T-helper 17 cell (primary cell): ENCODE measurements at regions not wholly inside any gene's neighbourhood (a gene's known extent, or its start where the extent isn't known, plus 50 kb on each side); places are given as distances from the start of the nearest gene placed in this dataset.

Experiments used
- ATAC-seq: fragments of 150-1000 bp; cut with Tn5 transposase; 2 replicates; pipeline ENCODE4 v1.10.0; 2021; ENCODE audit warnings: mild to moderate bottlenecking, moderate library complexity
- DNase-seq, 3 donors: peaks; one replicate each; pipeline versions ENCODE4 v3.0.0 to v3.0.0-alpha.2; 2020 to 2021
- H3K9me3 ChIP-seq: one replicate; pipeline ENCODE4 v1.7.0; 2013; ENCODE audit warnings: low read length, mild to moderate bottlenecking; ENCODE audit not compliant: control insufficient read depth, poor library complexity, severe bottlenecking
- H3K27ac Mint-ChIP-seq: one replicate; pipeline ENCODE4 v1.8.0; 2022; ENCODE audit warnings: mild to moderate bottlenecking, moderate library complexity, mixed read lengths
- H3K27me3 Mint-ChIP-seq: one replicate; pipeline ENCODE4 v1.8.0; 2022; ENCODE audit warnings: mixed read lengths
- H3K36me3 Mint-ChIP-seq: one replicate; pipeline ENCODE4 v1.8.0; 2022; ENCODE audit warnings: low read depth, mixed read lengths
- H3K4me1 Mint-ChIP-seq: one replicate; pipeline ENCODE4 v1.8.0; 2022; ENCODE audit warnings: mild to moderate bottlenecking, mixed read lengths
- H3K4me3 Mint-ChIP-seq: one replicate; pipeline ENCODE4 v1.8.0; 2022; ENCODE audit warnings: mild to moderate bottlenecking, moderate library complexity, mixed read lengths

DNA sequence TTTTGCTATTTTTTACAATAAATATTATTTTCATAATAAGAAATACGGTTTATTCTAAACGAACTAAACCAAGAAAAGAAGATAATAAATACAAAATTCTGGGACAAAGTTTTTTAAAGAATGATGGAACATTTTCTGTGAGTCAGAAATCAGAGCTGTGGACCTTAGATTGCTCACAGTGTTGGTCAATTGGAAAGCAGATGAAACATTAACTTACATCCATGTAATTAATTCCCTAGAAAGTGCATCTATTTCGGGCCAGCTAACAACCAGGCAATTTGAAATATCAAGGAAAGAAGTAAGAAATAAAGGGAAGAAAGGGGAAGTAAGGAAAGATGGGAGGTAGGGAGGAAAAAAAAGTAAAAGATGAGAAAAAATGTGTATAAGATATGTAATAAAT lies 1569.8 kb upstream of the TENM4 start:
- H3K9me3 ChIP-seq, result no peaks in the 10 kb centered on the region
- no peak for DNase-seq
- no peak overlapping the region for H3K27ac Mint-ChIP-seq
- no peak overlapping the region for H3K4me3 Mint-ChIP-seq
- no peaks in the 10 kb centered on the region for H3K36me3 Mint-ChIP-seq
- no peaks in the 10 kb centered on the region for H3K4me1 Mint-ChIP-seq
- H3K27me3 Mint-ChIP-seq, result no peaks in the 10 kb centered on the region
- no peak for ATAC-seq

DNA sequence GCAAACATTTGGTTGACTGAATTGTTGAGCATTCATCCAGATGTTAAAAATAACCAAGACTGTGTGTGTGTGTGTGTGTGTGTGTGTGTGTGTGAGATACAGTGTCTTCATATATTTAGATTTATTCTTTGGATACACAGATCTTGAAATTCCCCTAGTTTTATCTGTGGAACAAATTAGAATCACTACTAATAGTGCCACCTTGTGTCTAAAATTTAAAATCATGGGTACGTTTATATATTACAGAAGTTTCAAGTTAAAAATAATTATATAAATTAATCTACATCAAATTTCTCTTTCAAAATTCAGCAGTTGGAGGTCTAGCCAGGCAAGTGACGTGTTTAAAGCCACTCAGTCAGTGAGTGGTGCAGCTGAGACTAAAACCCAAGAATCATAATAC lies 1566.2 kb upstream of the TENM4 start:
- Mint-ChIP-seq H3K36me3 (no peaks in the 10 kb centered on the region), H3K4me3 (no peak overlapping the region), H3K27ac (no peak overlapping the region), H3K4me1 (no peaks in the 10 kb centered on the region), H3K27me3 (no peaks in the 10 kb centered on the region)
- no peak for ATAC-seq
- DNase-seq, result no peak
- no peaks in the 10 kb centered on the region for H3K9me3 ChIP-seq

DNA sequence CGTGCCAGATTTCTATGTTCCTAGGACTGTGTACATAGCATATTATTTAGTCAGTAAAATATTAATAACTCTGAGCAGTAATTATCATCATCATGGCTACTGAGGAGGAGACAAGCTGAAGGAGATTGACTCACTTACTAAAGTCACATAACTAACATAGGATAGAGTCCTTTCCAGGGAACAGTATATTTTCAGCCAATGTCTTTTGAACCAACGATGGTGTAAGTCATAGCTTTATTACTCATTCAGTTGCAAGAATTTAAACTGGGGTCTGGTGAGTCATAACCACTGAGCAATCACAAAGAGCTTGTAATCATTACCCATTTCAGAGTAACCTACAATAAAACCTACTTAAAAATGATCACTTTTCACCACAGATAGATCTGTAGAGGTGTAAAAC lies 1564.8 kb upstream of the TENM4 start:
- Mint-ChIP-seq H3K36me3 (no peaks in the 10 kb centered on the region), H3K27ac (no peak overlapping the region), H3K4me3 (no peak overlapping the region), H3K4me1 (no peaks in the 10 kb centered on the region), H3K27me3 (no peaks in the 10 kb centered on the region)
- DNase-seq (no peak), ATAC-seq (no peak)
- no peaks in the 10 kb centered on the region for H3K9me3 ChIP-seq

- H3K4me1 Mint-ChIP-seq, result no peaks in the 10 kb centered on the region
- ATAC-seq (no peak), DNase-seq (no peak)
- no peak overlapping the region for H3K27ac Mint-ChIP-seq
- no peak overlapping the region for H3K4me3 Mint-ChIP-seq
- H3K27me3 Mint-ChIP-seq, result no peaks in the 10 kb centered on the region
- no peaks in the 10 kb centered on the region for H3K36me3 Mint-ChIP-seq
- H3K9me3 ChIP-seq, result no peaks in the 10 kb centered on the region
Measured at GRCh38 chr11:81004576-81004975, 1563.7 kb upstream of the TENM4 start.

GRCh38 chr11:81002374-81002773 lies 1561.5 kb upstream of the TENM4 start:
- DNase-seq, result no peak
- no peak overlapping the region for H3K27ac Mint-ChIP-seq
- H3K4me1 Mint-ChIP-seq, result no peaks in the 10 kb centered on the region
- H3K36me3 Mint-ChIP-seq, result no peaks in the 10 kb centered on the region
- no peaks in the 10 kb centered on the region for H3K27me3 Mint-ChIP-seq
- no peak overlapping the region for H3K4me3 Mint-ChIP-seq
- H3K9me3 ChIP-seq, result no peaks in the 10 kb centered on the region
- ATAC-seq, result no peak

- ATAC-seq (no peak), DNase-seq (no peak)
- H3K9me3 ChIP-seq, result no peaks in the 10 kb centered on the region
- Mint-ChIP-seq H3K36me3 (no peaks in the 10 kb centered on the region), H3K4me1 (no peaks in the 10 kb centered on the region), H3K27me3 (no peaks in the 10 kb centered on the region), H3K27ac (no peak overlapping the region), H3K4me3 (no peak overlapping the region)
Measured at GRCh38 chr11:81000735-81001134, 1559.9 kb upstream of the TENM4 start.

DNA sequence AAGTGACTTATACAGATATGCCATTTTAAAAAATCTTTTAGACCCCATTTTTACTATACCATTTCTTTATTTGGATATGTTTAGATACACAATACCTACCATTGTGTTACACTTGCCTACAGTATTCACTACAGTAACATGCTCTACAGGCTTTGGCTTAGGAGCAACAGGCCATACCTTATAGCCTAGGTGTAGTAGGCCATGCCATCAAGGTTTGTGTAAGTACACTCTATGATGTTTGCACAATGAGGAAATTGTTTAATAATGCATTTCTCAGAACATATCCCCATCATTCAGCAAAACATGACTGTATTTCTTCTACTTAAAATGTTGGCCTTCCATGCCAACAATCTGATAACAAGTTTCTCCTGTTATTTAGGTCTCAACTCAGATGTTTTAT lies 1559.5 kb upstream of the TENM4 start:
- no peak for ATAC-seq
- H3K9me3 ChIP-seq, result no peaks in the 10 kb centered on the region
- no peak overlapping the region for H3K27ac Mint-ChIP-seq

DNA sequence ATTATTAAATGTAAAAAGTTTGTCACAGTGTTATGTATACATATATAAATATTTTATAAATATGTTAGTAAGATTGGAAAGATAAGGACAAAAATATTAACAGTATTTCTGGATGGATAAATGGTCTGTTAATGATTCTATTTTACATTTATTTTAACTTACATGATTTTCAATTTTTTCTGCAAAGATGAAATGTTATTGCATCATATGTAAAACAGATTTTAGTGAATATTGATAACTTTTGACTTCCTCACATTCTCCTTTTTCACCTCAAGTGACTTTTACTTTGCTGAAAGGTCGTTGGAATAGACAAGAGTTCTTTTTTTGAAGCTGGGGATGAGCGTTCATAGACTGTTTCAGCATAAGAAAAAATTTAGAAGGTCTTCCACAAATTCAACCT lies 1554.7 kb upstream of the TENM4 start:
- H3K27me3 Mint-ChIP-seq, result no peaks in the 10 kb centered on the region
- H3K9me3 ChIP-seq, result no peaks in the 10 kb centered on the region
- ATAC-seq, result no peak
- H3K4me1 Mint-ChIP-seq, result no peaks in the 10 kb centered on the region
- H3K4me3 Mint-ChIP-seq, result no peak overlapping the region
- no peak overlapping the region for H3K27ac Mint-ChIP-seq
- DNase-seq, result no peak
- no peaks in the 10 kb centered on the region for H3K36me3 Mint-ChIP-seq

More for the DNA sequence above, 1559.5 kb upstream of the TENM4 start:
- Mint-ChIP-seq H3K4me1 (no peaks in the 10 kb centered on the region), H3K36me3 (no peaks in the 10 kb centered on the region), H3K27me3 (no peaks in the 10 kb centered on the region), H3K4me3 (no peak overlapping the region)
- no peak for DNase-seq

DNA sequence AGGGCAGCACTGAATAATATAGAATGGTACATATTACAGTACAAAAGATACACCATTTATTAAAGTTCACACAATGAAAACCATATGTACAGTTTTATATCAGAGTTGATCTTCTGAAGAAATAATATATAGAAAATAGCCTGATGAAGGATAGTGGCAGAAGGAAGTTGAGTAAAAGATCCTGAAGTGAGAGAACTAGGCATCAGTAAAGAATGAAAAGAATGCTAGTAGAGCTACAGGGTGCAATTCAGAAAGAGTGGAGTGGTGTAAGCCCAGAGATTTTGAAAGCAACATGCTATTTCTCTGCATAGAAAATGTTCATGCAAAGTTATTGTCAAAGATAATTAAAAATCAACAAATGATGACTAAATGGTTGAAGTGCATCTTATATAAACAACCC lies 1552.7 kb upstream of the TENM4 start:
- no peak overlapping the region for H3K27ac Mint-ChIP-seq
- H3K36me3 Mint-ChIP-seq, result no peaks in the 10 kb centered on the region
- no peak overlapping the region for H3K4me3 Mint-ChIP-seq
- H3K9me3 ChIP-seq, result no peaks in the 10 kb centered on the region
- DNase-seq (no peak), ATAC-seq (no peak)
- H3K27me3 Mint-ChIP-seq, result no peaks in the 10 kb centered on the region
- H3K4me1 Mint-ChIP-seq, result no peaks in the 10 kb centered on the region

DNA sequence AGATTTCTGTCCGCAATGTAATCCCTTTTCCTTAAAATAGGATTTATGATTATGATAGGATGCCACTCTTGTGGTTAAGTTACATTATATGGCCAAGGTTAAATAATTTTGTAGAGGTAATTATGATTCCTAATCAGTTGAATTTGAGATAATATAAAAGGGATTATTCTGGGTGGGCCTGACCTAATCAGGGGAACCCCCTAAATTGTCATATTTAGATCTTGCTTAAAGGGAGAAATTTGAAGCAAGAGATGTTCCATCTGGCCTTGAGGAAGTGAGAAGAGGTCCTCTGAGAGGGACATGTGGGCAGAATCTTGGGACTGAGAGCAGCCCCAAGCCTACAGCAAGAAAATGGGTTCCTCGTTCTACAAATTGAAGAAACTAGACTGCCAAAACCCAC lies 1550.1 kb upstream of the TENM4 start:
- ATAC-seq (no peak), DNase-seq (no peak)
- Mint-ChIP-seq H3K27me3 (no peaks in the 10 kb centered on the region), H3K4me3 (no peak overlapping the region), H3K27ac (no peak overlapping the region), H3K4me1 (no peaks in the 10 kb centered on the region), H3K36me3 (no peaks in the 10 kb centered on the region)
- no peaks in the 10 kb centered on the region for H3K9me3 ChIP-seq

- Mint-ChIP-seq H3K27ac (no peak overlapping the region), H3K27me3 (no peaks in the 10 kb centered on the region), H3K4me1 (no peaks in the 10 kb centered on the region), H3K4me3 (no peak overlapping the region), H3K36me3 (no peaks in the 10 kb centered on the region)
- no peaks in the 10 kb centered on the region for H3K9me3 ChIP-seq
- ATAC-seq (no peak), DNase-seq (no peak)
Measured at GRCh38 chr11:80987171-80987570, 1546.3 kb upstream of the TENM4 start.

DNA sequence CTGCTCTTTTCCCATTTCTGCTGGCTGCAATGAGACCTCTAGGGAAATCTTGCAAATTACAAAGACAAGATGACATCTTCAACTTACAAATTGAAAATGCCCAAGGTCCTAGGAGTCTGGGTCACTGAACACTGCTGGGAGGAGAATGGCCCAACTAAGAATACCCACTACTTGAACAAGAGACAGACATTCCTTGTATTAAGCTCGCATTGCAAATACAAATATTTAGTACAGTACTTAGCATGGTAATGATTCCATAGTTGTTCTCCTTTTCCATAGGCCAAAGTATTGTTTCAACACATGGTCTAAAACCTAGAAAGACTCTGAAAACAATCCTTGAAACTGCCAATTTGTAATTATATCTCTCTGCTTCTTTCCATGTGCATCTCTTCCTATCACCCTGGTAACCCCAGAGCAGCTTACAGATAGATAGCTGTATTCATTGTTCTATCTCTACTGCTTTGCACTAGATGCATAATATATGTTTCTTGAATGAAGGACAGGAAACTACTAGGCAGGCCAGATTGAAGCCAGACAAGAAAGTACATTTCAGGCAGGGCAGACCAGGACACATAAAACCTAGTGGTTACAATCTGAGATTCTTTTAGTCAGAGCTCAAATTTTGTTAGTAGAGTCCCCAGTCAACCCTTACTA lies 1545.7 kb upstream of the TENM4 start:
- Mint-ChIP-seq H3K4me3 (no peak overlapping the region), H3K27ac (no peak overlapping the region), H3K27me3 (no peaks in the 10 kb centered on the region), H3K36me3 (no peaks in the 10 kb centered on the region), H3K4me1 (no peaks in the 10 kb centered on the region)
- DNase-seq (no peak), ATAC-seq (no peak)
- H3K9me3 ChIP-seq, result no peaks in the 10 kb centered on the region

DNA sequence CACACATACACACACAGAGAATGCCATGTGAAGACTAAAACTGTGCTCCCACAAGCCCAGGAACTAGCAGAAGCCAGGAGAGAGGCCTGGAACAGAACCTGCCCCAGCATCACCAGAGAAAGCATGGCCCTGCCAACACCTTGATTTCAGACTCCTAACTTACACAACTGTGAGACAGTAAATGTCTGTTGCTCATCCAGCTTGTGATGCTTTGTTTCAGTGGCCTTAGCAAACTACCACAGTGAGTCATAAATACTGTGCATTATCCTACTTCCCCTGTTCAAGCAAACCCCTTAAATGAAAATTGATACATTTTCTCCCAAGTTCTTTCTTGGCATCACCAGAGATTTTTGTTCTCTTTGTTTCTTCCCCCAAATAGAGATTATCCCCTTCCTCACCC lies 1539.4 kb upstream of the TENM4 start:
- Mint-ChIP-seq H3K27me3 (no peaks in the 10 kb centered on the region), H3K27ac (no peak overlapping the region), H3K36me3 (no peaks in the 10 kb centered on the region), H3K4me3 (no peak overlapping the region), H3K4me1 (no peaks in the 10 kb centered on the region)
- no peaks in the 10 kb centered on the region for H3K9me3 ChIP-seq
- no peak for ATAC-seq
- no peak for DNase-seq

DNA sequence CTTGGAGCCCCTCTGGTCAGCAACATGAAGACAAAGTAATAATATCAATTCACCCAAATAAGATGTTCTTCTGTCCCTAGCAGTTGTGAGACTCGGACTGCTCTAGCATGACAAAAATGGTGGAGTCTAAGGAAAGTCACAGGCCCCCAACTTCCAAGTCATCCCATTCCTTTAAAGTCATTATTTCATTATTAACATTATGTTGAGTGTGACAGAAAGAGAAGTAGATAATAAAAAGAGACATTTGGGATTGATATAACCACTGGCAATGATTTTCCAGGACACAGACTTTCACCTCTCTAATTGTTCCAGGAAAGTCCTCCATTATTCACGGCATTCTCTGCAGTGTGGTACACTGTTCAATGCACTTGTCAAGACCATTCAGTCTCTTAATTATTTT lies 1533.0 kb upstream of the TENM4 start:
- ATAC-seq, result no peak
- Mint-ChIP-seq H3K27ac (no peak overlapping the region), H3K27me3 (no peaks in the 10 kb centered on the region), H3K4me1 (no peaks in the 10 kb centered on the region), H3K36me3 (no peaks in the 10 kb centered on the region), H3K4me3 (no peak overlapping the region)
- no peak for DNase-seq
- H3K9me3 ChIP-seq, result no peaks in the 10 kb centered on the region
